ENCODE measurements at regions not wholly inside any gene's neighbourhood (a gene's known extent, or its start where the extent isn't known, plus 50 kb on each side); places are given as distances from the start of the nearest gene placed in this dataset.

DNA sequence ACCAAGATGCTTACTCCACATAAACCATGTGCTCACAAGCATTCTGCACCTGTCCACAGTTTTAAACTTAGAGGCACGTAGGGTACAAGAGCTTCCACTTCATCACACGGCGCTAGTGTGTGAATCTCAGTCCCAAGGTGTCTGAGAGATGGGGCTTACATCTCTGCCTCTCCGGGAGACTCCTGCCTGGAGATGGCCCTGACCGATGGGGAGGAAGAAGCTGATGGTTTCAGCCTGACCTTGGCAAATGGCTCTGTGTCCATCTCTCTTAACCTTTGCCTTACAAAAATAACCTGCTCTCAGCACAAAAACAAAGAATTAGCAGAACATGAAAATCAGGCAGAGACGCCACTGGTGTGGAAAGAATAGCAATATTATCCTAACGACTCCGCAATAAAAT, 559.3 kb upstream of the B3GAT1 start:
- TF ChIP-seq, protein P1, sequence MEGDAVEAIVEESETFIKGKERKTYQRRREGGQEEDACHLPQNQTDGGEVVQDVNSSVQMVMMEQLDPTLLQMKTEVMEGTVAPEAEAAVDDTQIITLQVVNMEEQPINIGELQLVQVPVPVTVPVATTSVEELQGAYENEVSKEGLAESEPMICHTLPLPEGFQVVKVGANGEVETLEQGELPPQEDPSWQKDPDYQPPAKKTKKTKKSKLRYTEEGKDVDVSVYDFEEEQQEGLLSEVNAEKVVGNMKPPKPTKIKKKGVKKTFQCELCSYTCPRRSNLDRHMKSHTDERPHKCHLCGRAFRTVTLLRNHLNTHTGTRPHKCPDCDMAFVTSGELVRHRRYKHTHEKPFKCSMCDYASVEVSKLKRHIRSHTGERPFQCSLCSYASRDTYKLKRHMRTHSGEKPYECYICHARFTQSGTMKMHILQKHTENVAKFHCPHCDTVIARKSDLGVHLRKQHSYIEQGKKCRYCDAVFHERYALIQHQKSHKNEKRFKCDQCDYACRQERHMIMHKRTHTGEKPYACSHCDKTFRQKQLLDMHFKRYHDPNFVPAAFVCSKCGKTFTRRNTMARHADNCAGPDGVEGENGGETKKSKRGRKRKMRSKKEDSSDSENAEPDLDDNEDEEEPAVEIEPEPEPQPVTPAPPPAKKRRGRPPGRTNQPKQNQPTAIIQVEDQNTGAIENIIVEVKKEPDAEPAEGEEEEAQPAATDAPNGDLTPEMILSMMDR (IDR thresholded peaks at IDR 0.05) = no peak
- TF ChIP-seq POLR2A (IDR thresholded peaks at IDR 0.05) = no peak

Data from right lobe of liver (tissue), 4 donors.